ENCODE measurements at regions not wholly inside any gene's neighbourhood (a gene's known extent, or its start where the extent isn't known, plus 50 kb on each side); places are given as distances from the start of the nearest gene placed in this dataset.

- no peak overlapping the region for H3K4me3 ChIP-seq
- DNase-seq = no peak
- no peaks in the 10 kb centered on the region for H3K4me1 ChIP-seq
- H3K9me3 ChIP-seq = no peaks in the 10 kb centered on the region
- no peaks in the 10 kb centered on the region for H3K27me3 ChIP-seq
- WGBS, 2 donors = 89 to 92% methylated on average over 4 of the region's 4 CpGs
- H3K27ac ChIP-seq = no peak overlapping the region
- no peaks in the 10 kb centered on the region for H3K36me3 ChIP-seq (ENCODE audit: low read depth, missing control alignments)
- TF ChIP-seq, protein P1, sequence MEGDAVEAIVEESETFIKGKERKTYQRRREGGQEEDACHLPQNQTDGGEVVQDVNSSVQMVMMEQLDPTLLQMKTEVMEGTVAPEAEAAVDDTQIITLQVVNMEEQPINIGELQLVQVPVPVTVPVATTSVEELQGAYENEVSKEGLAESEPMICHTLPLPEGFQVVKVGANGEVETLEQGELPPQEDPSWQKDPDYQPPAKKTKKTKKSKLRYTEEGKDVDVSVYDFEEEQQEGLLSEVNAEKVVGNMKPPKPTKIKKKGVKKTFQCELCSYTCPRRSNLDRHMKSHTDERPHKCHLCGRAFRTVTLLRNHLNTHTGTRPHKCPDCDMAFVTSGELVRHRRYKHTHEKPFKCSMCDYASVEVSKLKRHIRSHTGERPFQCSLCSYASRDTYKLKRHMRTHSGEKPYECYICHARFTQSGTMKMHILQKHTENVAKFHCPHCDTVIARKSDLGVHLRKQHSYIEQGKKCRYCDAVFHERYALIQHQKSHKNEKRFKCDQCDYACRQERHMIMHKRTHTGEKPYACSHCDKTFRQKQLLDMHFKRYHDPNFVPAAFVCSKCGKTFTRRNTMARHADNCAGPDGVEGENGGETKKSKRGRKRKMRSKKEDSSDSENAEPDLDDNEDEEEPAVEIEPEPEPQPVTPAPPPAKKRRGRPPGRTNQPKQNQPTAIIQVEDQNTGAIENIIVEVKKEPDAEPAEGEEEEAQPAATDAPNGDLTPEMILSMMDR (IDR thresholded peaks at IDR 0.05) = no peak
- no peak for TF ChIP-seq POLR2A (IDR thresholded peaks at IDR 0.05)
- intact Hi-C loops (cut with DNase I; ENCODE audit: low total_unique reads) = no loop called here
These were observed 51.4 kb upstream of the JARID2 start for GRCh38 chr6:15194453-15194852.

Small RNA genes lying in the stretch of these regions (small RNA-seq; reads per million reads assigned to genes)
- gene RN7SL332P = 0 reads per million in 2 donors
- 0 reads per million in 2 donors for gene RNU6-793P
